Common myeloid progenitor, CD34-positive (primary cell): ENCODE measurements at regions not wholly inside any gene's neighbourhood (a gene's known extent, or its start where the extent isn't known, plus 50 kb on each side); places are given as distances from the start of the nearest gene placed in this dataset.

Experiments
- CTCF ChIA-PET: fragments of 350-600 bp; sonication (Branson Sonifier 250); formaldehyde crosslinking; loops from one replicate; lab custom pipeline; 2021; ENCODE audit warnings: antibody characterized with exemption; lab: Charles Lee
- POLR2A ChIA-PET: fragments of 350-600 bp; sonication (Branson Sonifier 250); formaldehyde crosslinking; loops from one replicate; lab custom pipeline; 2021; ENCODE audit warnings: antibody characterized with exemption; lab: Charles Lee
- DNase-seq, 3 donors: peaks; one replicate each; pipeline versions ENCODE4 v3.0.0 to v3.0.0-alpha.2; 2013
- H3K27ac ChIP-seq, 2 experiments: 1 replicate in 1 of 2; 2 replicates in 1 of 2; pipeline ENCODE4 v1.7.0; 2013; ENCODE audit warnings: inconsistent platforms in 2 of 2, low read length in 2 of 2, mild to moderate bottlenecking in 2 of 2, low read depth in 1 of 2, moderate library complexity in 1 of 2; ENCODE audit not compliant: severe bottlenecking in 2 of 2, insufficient read depth in 1 of 2, poor library complexity in 1 of 2
- H3K27me3 ChIP-seq, 5 experiments: replicated peaks in 2 of 5; 1 replicate in 3 of 5; 2 replicates in 2 of 5; pipeline versions ENCODE4 v1.6.1 to v1.7.0; 2013; ENCODE audit warnings: low read length in 4 of 5, mild to moderate bottlenecking in 2 of 5, moderate library complexity in 2 of 5, inconsistent platforms in 1 of 5; ENCODE audit not compliant: insufficient read depth in 5 of 5, control insufficient read depth in 4 of 5
- H3K36me3 ChIP-seq, 4 experiments: 1 replicate in 2 of 4; 2 replicates in 2 of 4; pipeline versions ENCODE4 v1.6.1 to v1.7.0; 2013; ENCODE audit warnings: low read length in 3 of 4, control low read depth in 1 of 4, mild to moderate bottlenecking in 1 of 4; ENCODE audit not compliant: control insufficient read depth in 4 of 4, insufficient read depth in 4 of 4
- H3K4me1 ChIP-seq, 4 experiments: 1 replicate in 3 of 4; 2 replicates in 1 of 4; pipeline versions ENCODE4 v1.6.1 to v1.7.1; 2013; ENCODE audit warnings: low read length in 3 of 4, mild to moderate bottlenecking in 3 of 4, control low read depth in 1 of 4, inconsistent platforms in 1 of 4, moderate library complexity in 1 of 4; ENCODE audit not compliant: control insufficient read depth in 4 of 4, insufficient read depth in 4 of 4; ENCODE audit errors: control extremely low read depth in 1 of 4
- H3K4me3 ChIP-seq, 7 experiments: 1 replicate in 4 of 7; 2 replicates in 3 of 7; pipeline versions ENCODE4 v1.5.1 to v1.7.0; 2013; ENCODE audit warnings: mild to moderate bottlenecking in 7 of 7, low read length in 6 of 7, moderate library complexity in 6 of 7, inconsistent platforms in 2 of 7, low read depth in 2 of 7, control low read depth in 1 of 7; ENCODE audit not compliant: insufficient read depth in 4 of 7, control insufficient read depth in 1 of 7; ENCODE audit errors: extremely low read depth in 1 of 7
- H3K9me3 ChIP-seq, 5 experiments: 1 replicate in 4 of 5; 2 replicates in 1 of 5; pipeline versions ENCODE4 v1.6.1 to v1.7.1; 2013; ENCODE audit warnings: low read length in 4 of 5, mild to moderate bottlenecking in 2 of 5, inconsistent platforms in 1 of 5, low read depth in 1 of 5, moderate library complexity in 1 of 5; ENCODE audit not compliant: control insufficient read depth in 4 of 5, insufficient read depth in 2 of 5; ENCODE audit errors: control extremely low read depth in 1 of 5
- WGBS: methylation state at CpG from one replicate; pipeline ENCODE4 v1.1.5; 2013; ENCODE audit not compliant: insufficient coverage; 5-methylcytosine and 5-hydroxymethylcytosine counted together

DNA sequence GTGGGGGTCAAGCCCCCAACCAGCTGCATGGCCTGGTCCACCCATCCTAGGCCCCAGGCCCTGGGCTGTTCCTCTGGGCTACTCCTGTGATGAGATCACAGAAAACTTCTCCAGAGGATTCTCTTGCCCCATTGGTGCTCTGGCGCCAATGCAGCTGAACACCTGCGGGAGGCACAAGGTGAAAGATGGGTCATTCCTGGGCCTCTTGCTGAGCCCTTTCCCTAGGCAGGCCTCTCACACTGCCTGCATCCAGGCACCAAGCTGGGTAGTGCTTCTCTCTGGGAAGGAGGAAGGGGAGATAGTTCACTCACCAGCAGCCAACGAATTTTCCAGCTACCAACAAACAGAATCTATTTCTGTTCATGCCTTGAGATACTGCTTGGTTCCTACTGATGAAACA, 142.1 kb downstream of the PXDC1 start:
- Histone ChIP-seq H3K9me3 (no peaks in the 10 kb centered on the region), H3K27me3 (no peaks in the 10 kb centered on the region), H3K4me1 (no peaks in the 10 kb centered on the region), H3K27ac (no peak overlapping the region), H3K4me3 (no peak overlapping the region), H3K36me3 (no peaks in the 10 kb centered on the region)
- ChIA-PET POLR2A (no interaction called here), CTCF (interaction anchor here (0.8 kb wide), 1 partner anchor 404 kb away, joined by 4 read pairs; no protein-coding TSS in a partner anchor)
- no peak for DNase-seq
- 100% methylated on average over 2 of the region's 3 CpGs for WGBS

DNA sequence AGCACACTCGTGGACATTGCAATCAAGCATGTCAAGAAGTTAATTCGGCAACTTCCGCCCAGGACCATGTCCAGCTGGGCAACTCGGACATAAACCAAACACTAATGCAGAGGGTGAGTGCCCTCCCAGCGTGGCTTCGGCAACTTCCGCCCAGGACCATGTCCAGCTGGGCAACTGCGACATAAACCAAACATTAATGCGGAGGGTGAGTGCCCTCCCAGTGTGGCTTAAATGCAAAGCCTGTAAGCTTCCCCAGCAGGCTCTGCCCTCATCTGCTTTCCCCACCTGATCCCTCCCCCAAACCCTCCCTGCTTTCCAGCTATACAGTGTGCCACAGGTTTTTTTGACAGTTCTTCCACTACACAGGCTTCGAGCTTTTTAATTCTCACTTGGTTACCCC, 143.4 kb downstream of the PXDC1 start:
- no peak for DNase-seq
- no peaks in the 10 kb centered on the region for H3K36me3 ChIP-seq
- H3K9me3 ChIP-seq: peaks cover 0 to under 1% (median 0%) of the 10 kb centered on the region in 5 experiments
- POLR2A ChIA-PET: no interaction called here
- WGBS: 92% methylated on average over 9 of the region's 10 CpGs
- no peaks in the 10 kb centered on the region for H3K4me1 ChIP-seq
- H3K27ac ChIP-seq: no peak overlapping the region
- H3K4me3 ChIP-seq: no peak overlapping the region
- CTCF ChIA-PET: no interaction called here
- no peaks in the 10 kb centered on the region for H3K27me3 ChIP-seq

- peaks cover 0 to 6% (median 2%) of the 10 kb centered on the region in 5 experiments for H3K9me3 ChIP-seq
- POLR2A ChIA-PET: no interaction called here
- H3K27ac ChIP-seq: no peak overlapping the region
- 96% methylated on average over 8 of the region's 8 CpGs for WGBS
- H3K36me3 ChIP-seq: no peaks in the 10 kb centered on the region
- DNase-seq: no peak
- CTCF ChIA-PET: no interaction called here
- H3K4me1 ChIP-seq: no peaks in the 10 kb centered on the region
- no peak overlapping the region for H3K4me3 ChIP-seq
- no peaks in the 10 kb centered on the region for H3K27me3 ChIP-seq
Observed at GRCh38 chr6:3607599-3607998, 143.9 kb downstream of the PXDC1 start.

DNA sequence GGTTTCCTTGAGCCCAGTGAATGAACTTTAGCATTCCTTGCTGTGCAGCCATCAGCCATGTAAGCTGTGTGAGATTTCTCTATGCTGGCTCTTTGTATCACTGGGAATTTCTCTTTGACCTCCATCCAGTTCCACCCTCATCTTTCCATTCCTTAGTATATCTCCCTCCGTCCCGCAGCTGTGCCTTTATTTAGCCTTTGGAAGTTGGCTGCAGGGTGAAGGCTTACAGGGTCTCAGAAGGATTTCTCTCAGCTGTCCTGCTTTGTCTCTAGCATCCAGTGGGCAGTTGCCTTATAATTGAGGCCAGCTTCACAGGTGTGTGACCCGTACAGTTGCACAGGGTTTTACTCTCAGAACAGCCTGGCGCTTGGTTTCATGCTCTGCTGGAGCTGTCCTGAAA, 144.3 kb downstream of the PXDC1 start:
- Histone ChIP-seq H3K4me3 (no peak overlapping the region), H3K36me3 (no peaks in the 10 kb centered on the region), H3K27me3 (no peaks in the 10 kb centered on the region), H3K9me3 (peaks cover 0 to 9% (median 4%) of the 10 kb centered on the region in 5 experiments), H3K4me1 (no peaks in the 10 kb centered on the region), H3K27ac (no peak overlapping the region)
- 88% methylated on average over 2 of the region's 4 CpGs for WGBS
- no peak for DNase-seq
- ChIA-PET CTCF (no interaction called here), POLR2A (no interaction called here)

DNA sequence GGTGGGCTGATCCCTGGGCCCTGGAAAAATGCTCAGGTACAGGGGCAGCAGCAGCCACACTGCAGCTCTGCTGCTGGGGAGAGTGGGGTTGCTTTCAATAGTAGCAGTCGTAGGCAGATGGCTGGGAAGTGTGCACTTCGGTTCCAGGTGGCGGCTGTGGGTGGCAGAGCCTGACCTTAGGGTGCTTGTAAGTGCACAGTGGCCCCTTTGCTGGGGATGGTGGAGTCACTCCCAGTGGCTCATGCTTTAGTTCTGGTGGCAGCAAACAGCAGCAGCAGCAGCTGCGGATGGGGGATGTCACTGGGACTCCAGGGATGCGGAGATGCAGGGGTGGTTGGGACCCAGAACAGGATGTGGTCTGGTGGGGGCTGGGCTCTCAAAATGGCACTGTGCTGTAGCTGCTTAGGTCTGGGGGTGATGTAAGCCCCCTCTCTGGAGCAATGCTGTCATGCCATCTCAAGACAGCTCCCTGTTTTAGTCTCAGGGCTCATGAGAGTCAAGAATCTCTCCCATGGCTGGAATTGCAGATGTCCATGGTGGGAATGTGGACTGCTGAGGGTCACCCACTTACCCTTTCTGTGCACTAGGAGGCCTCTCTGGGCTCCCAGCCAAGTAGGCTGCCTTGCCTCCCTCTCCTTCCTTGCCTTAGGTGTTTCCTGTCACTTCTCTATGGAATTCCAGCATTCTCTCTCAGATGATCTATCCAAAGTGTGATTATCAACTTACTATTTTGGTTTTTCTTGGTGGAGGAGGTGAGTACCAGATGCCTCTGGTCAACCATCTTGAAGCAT, 146.7 kb upstream of the SLC22A23 start:
- DNase-seq: no peak
- POLR2A ChIA-PET: no interaction called here
- H3K27ac ChIP-seq: no peak overlapping the region

DNA sequence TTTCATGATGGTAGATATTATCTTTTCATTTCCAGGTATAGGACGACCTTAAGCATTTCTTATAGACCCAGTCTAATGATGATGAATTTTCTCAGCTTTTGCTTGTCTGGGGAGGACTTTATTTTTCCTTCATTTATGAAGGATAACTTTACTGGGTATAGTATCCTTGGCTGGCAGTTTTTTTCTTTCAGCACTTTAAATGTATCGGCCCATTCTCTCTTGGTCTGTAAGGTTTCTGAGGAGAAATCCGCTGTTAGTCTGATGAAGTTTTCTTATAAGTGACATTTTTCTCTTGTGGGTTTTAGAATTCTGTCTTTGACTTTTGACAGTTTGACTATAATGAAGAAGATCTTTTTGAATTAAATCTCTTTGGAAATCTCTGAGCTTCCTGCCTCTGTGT, 144.7 kb upstream of the SLC22A23 start:
- Histone ChIP-seq H3K4me1 (peaks cover 0 to 6% (median 5%) of the 10 kb centered on the region in 4 experiments), H3K36me3 (no peaks in the 10 kb centered on the region), H3K27me3 (no peaks in the 10 kb centered on the region), H3K27ac (no peak overlapping the region), H3K9me3 (peaks cover 2 to 17% (median 4%) of the 10 kb centered on the region in 5 experiments), H3K4me3 (no peak overlapping the region)
- POLR2A ChIA-PET: no interaction called here
- no peak for DNase-seq
- 83% methylated on average over 1 of the region's 3 CpGs for WGBS
- CTCF ChIA-PET: no interaction called here

More for the DNA sequence above, 146.7 kb upstream of the SLC22A23 start:
- no peaks in the 10 kb centered on the region for H3K27me3 ChIP-seq
- H3K9me3 ChIP-seq: peaks cover 2 to 17% (median 4%) of the 10 kb centered on the region in 5 experiments
- H3K4me3 ChIP-seq: no peak overlapping the region
- H3K36me3 ChIP-seq: no peaks in the 10 kb centered on the region
- H3K4me1 ChIP-seq: no peaks in the 10 kb centered on the region
- CTCF ChIA-PET: no interaction called here
- 93% methylated on average over 5 of the region's 5 CpGs for WGBS

- DNase-seq: no peak
- ChIA-PET CTCF (no interaction called here), POLR2A (no interaction called here)
- H3K4me3 ChIP-seq: no peak overlapping the region
- peaks cover 0 to 12% (median 6%) of the 10 kb centered on the region in 4 experiments for H3K4me1 ChIP-seq
- H3K27me3 ChIP-seq: no peaks in the 10 kb centered on the region
- WGBS: 100% methylated on average over 1 of the region's 4 CpGs
- no peaks in the 10 kb centered on the region for H3K36me3 ChIP-seq
- H3K9me3 ChIP-seq: peaks cover under 1 to 11% (median 2%) of the 10 kb centered on the region in 5 experiments
- H3K27ac ChIP-seq: no peak overlapping the region
Observed at GRCh38 chr6:3597500-3598064, 140.7 kb upstream of the SLC22A23 start.
